Nephron progenitor cell (in vitro differentiated cells): ENCODE measurements at regions not wholly inside any gene's neighbourhood (a gene's known extent, or its start where the extent isn't known, plus 50 kb on each side); places are given as distances from the start of the nearest gene placed in this dataset.

ENCODE experiments used
- DNase-seq: peaks from one replicate; pipeline ENCODE4 v3.0.0; 2021
- H3K27ac Mint-ChIP-seq: 2 replicates; pipeline ENCODE4 v1.8.0; 2021; ENCODE audit warnings: mild to moderate bottlenecking, moderate library complexity, mixed read lengths
- H3K27me3 Mint-ChIP-seq: 2 replicates; pipeline ENCODE4 v1.8.0; 2021; ENCODE audit warnings: mild to moderate bottlenecking, low read depth, mixed read lengths; ENCODE audit not compliant: poor library complexity
- H3K36me3 Mint-ChIP-seq: 2 replicates; pipeline ENCODE4 v1.8.0; 2021; ENCODE audit warnings: low read depth, mixed read lengths
- H3K4me1 Mint-ChIP-seq: 2 replicates; pipeline ENCODE4 v1.8.0; 2021; ENCODE audit warnings: mixed read lengths
- H3K4me3 Mint-ChIP-seq: 2 replicates; pipeline ENCODE4 v1.8.0; 2021; ENCODE audit warnings: mild to moderate bottlenecking, moderate library complexity, mixed read lengths
- H3K9me3 Mint-ChIP-seq: 2 replicates; pipeline ENCODE4 v1.8.0; 2021; ENCODE audit warnings: mild to moderate bottlenecking, moderate library complexity, mixed read lengths
- CTCF ChIP-seq: fragments of 200-600 bp; sonication (generic); IDR thresholded peaks from 2 replicates; pipeline ENCODE4 v1.5.0; 2021; ENCODE audit warnings: antibody characterized with exemption

- peak overlapping the region; percentile 73 for H3K4me3 Mint-ChIP-seq
- peaks cover 15% of the 10 kb centered on the region for H3K4me1 Mint-ChIP-seq
- peaks cover 8% of the 10 kb centered on the region for H3K36me3 Mint-ChIP-seq
- H3K9me3 Mint-ChIP-seq: peaks cover 44% of the 10 kb centered on the region
- DNase-seq: peak; percentile 89
- H3K27ac Mint-ChIP-seq: no peak overlapping the region
- TF ChIP-seq CTCF: no peak
- peaks cover 9% of the 10 kb centered on the region for H3K27me3 Mint-ChIP-seq
These were observed 253.1 kb downstream of the EFCAB11 start for GRCh38 chr14:89701211-89702043.

GRCh38 chr14:89700801-89701200 lies 253.7 kb downstream of the EFCAB11 start:
- Mint-ChIP-seq H3K27me3 (peaks cover 9% of the 10 kb centered on the region), H3K27ac (no peak overlapping the region), H3K9me3 (peaks cover 49% of the 10 kb centered on the region), H3K4me1 (peaks cover 15% of the 10 kb centered on the region), H3K36me3 (peaks cover 8% of the 10 kb centered on the region), H3K4me3 (peak overlapping the region; percentile 73)
- no peak for DNase-seq
- TF ChIP-seq CTCF: no peak

GRCh38 chr14:89699071-89699470 lies 255.5 kb downstream of the EFCAB11 start:
- DNase-seq: no peak
- no peak for TF ChIP-seq CTCF
- no peak overlapping the region for H3K4me3 Mint-ChIP-seq
- H3K4me1 Mint-ChIP-seq: peaks cover 15% of the 10 kb centered on the region
- H3K9me3 Mint-ChIP-seq: peaks cover 43% of the 10 kb centered on the region
- H3K27ac Mint-ChIP-seq: no peak overlapping the region
- peaks cover 8% of the 10 kb centered on the region for H3K36me3 Mint-ChIP-seq
- peaks cover 9% of the 10 kb centered on the region for H3K27me3 Mint-ChIP-seq

GRCh38 chr14:89697281-89698060 lies 257.1 kb downstream of the EFCAB11 start:
- Mint-ChIP-seq H3K9me3 (peaks cover 27% of the 10 kb centered on the region), H3K27me3 (peaks cover 7% of the 10 kb centered on the region), H3K4me3 (no peak overlapping the region), H3K4me1 (peaks cover 15% of the 10 kb centered on the region), H3K36me3 (peaks cover 8% of the 10 kb centered on the region), H3K27ac (no peak overlapping the region)
- TF ChIP-seq CTCF: no peak
- no peak for DNase-seq

DNA sequence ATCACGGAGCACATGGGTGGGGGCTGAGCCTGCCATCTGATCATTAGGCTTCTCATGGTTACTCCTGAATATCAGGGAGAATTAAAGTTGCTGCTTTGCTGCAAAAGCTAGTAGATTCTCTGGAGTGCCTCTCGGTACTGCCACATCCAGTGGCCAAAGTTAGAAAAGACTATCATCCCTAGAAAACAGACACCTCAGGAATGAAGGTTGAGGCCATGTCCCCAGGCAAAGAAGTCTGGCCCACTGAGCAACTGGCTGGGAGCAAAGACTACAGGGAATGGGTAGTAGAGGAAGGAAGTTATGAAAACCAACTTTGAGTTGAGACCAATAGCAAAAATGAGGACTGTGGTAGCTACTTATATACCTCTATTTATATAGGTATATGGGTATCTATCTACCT lies 258.7 kb downstream of the EFCAB11 start:
- H3K27ac Mint-ChIP-seq: no peak overlapping the region
- peaks cover 22% of the 10 kb centered on the region for H3K9me3 Mint-ChIP-seq
- DNase-seq: no peak
- no peaks in the 10 kb centered on the region for H3K27me3 Mint-ChIP-seq
- H3K4me1 Mint-ChIP-seq: peaks cover 7% of the 10 kb centered on the region
- no peak for TF ChIP-seq CTCF
- H3K36me3 Mint-ChIP-seq: peaks cover 8% of the 10 kb centered on the region
- H3K4me3 Mint-ChIP-seq: no peak overlapping the region
